GM12873 (cell line): ENCODE measurements at regions not wholly inside any gene's neighbourhood (a gene's known extent, or its start where the extent isn't known, plus 50 kb on each side); places are given as distances from the start of the nearest gene placed in this dataset.
A peak's percentile ranks its signal among the peaks of the same experiment; 100 is the strongest.

ENCODE experiments used
- CTCF ChIP-seq: IDR thresholded peaks from 2 replicates; pipeline ENCODE4 v1.5.1; 2012; ENCODE audit warnings: low read depth, mild to moderate bottlenecking, moderate library complexity, low read length, control low read depth; ENCODE audit not compliant: insufficient read depth; ENCODE audit errors: missing control alignments

GRCh38 chr7:68031180-68031943 is 1034.7 kb downstream of the TYW1 start:
- TF ChIP-seq CTCF: no peak

GRCh38 chr7:68038621-68039314 is 1042.1 kb downstream of the TYW1 start:
- no peak for TF ChIP-seq CTCF

- TF ChIP-seq CTCF: no peak
Measured at GRCh38 chr7:68041554-68041953, 1044.9 kb downstream of the TYW1 start.

- no peak for TF ChIP-seq CTCF
Measured at GRCh38 chr7:68043546-68043945, 1046.9 kb downstream of the TYW1 start.

GRCh38 chr7:68050627-68051026 is 1054.0 kb downstream of the TYW1 start:
- TF ChIP-seq CTCF: no peak

- TF ChIP-seq CTCF: no peak
Measured at GRCh38 chr7:68058014-68058413, 1061.4 kb downstream of the TYW1 start.

- peak; percentile 20 for TF ChIP-seq CTCF
Measured at GRCh38 chr7:68063171-68063570, 1066.5 kb downstream of the TYW1 start.
